ENCODE measurements at regions not wholly inside any gene's neighbourhood (a gene's known extent, or its start where the extent isn't known, plus 50 kb on each side); places are given as distances from the start of the nearest gene placed in this dataset.
"Not testable (repeated sequence)": the region's sequence is repeated elsewhere in the genome, so short reads cannot be mapped to it uniquely, and the experiment has no call there.

- Mint-ChIP-seq H3K9me3 (no peaks in the 10 kb centered on the region), H3K4me1 (no peaks in the 10 kb centered on the region), H3K27ac (no peak overlapping the region), H3K4me3 (no peak overlapping the region), H3K27me3 (no peaks in the 10 kb centered on the region)
- DNase-seq (no peak), ATAC-seq (no peak)
These were observed 111.1 kb upstream of the DAPK1 start for GRCh38 chr9:87386490-87387025.

- Mint-ChIP-seq H3K27me3 (no peaks in the 10 kb centered on the region), H3K4me1 (no peaks in the 10 kb centered on the region), H3K4me3 (no peak overlapping the region), H3K27ac (no peak overlapping the region), H3K9me3 (no peaks in the 10 kb centered on the region)
- DNase-seq (no peak), ATAC-seq (no peak)
These were observed 110.2 kb upstream of the DAPK1 start for GRCh38 chr9:87387351-87388011.

- H3K27me3 Mint-ChIP-seq, H3K4me3 Mint-ChIP-seq, DNase-seq, H3K4me1 Mint-ChIP-seq, H3K9me3 Mint-ChIP-seq, H3K27ac Mint-ChIP-seq, ATAC-seq: not testable (repeated sequence)
These were observed 109.0 kb upstream of the DAPK1 start for GRCh38 chr9:87388708-87389107.

- DNase-seq (no peak), ATAC-seq (no peak)
- H3K4me1 Mint-ChIP-seq, result no peaks in the 10 kb centered on the region
- peaks cover 0 to 13% of the 10 kb centered on the region in 2 donors for H3K9me3 Mint-ChIP-seq
- no peak overlapping the region for H3K27ac Mint-ChIP-seq
- no peak overlapping the region for H3K4me3 Mint-ChIP-seq
- peaks cover under 1% of the 10 kb centered on the region for H3K27me3 Mint-ChIP-seq
These were observed 107.7 kb upstream of the DAPK1 start for GRCh38 chr9:87389936-87390335.

- Mint-ChIP-seq H3K27me3 (peaks cover 5% of the 10 kb centered on the region), H3K27ac (no peak overlapping the region), H3K4me3 (no peak overlapping the region), H3K9me3 (peaks cover 0 to 17% of the 10 kb centered on the region in 2 donors), H3K4me1 (no peaks in the 10 kb centered on the region)
- no peak for DNase-seq
- ATAC-seq, result no peak
These were observed 107.3 kb upstream of the DAPK1 start for GRCh38 chr9:87390361-87390760.

GRCh38 chr9:87392086-87392485 lies 105.6 kb upstream of the DAPK1 start:
- Mint-ChIP-seq H3K4me1 (no peaks in the 10 kb centered on the region), H3K4me3 (no peak overlapping the region), H3K9me3 (peaks cover 0 to 17% of the 10 kb centered on the region in 2 donors), H3K27ac (no peak overlapping the region), H3K27me3 (peaks cover 13% of the 10 kb centered on the region)
- no peak for ATAC-seq
- DNase-seq, result no peak

GRCh38 chr9:87393706-87394230 lies 103.9 kb upstream of the DAPK1 start:
- H3K4me1 Mint-ChIP-seq, result no peaks in the 10 kb centered on the region
- H3K4me3 Mint-ChIP-seq, result no peak overlapping the region
- no peak overlapping the region for H3K27ac Mint-ChIP-seq
- peaks cover 0 to 17% of the 10 kb centered on the region in 2 donors for H3K9me3 Mint-ChIP-seq
- peaks cover 13% of the 10 kb centered on the region for H3K27me3 Mint-ChIP-seq
- DNase-seq (no peak), ATAC-seq (no peak)

- Mint-ChIP-seq H3K4me1 (no peaks in the 10 kb centered on the region), H3K27me3 (peaks cover 13% of the 10 kb centered on the region), H3K27ac (no peak overlapping the region), H3K4me3 (no peak overlapping the region), H3K9me3 (peaks cover 0 to 17% of the 10 kb centered on the region in 2 donors)
- ATAC-seq (no peak), DNase-seq (no peak)
These were observed 101.7 kb upstream of the DAPK1 start for GRCh38 chr9:87395804-87396479.

- no peaks in the 10 kb centered on the region for H3K9me3 Mint-ChIP-seq
- H3K4me1 Mint-ChIP-seq, result no peaks in the 10 kb centered on the region
- DNase-seq, result no peak
- no peak overlapping the region for H3K4me3 Mint-ChIP-seq
- no peaks in the 10 kb centered on the region for H3K27me3 Mint-ChIP-seq
- H3K27ac Mint-ChIP-seq, result no peak overlapping the region
- ATAC-seq, result no peak
These were observed 96.0 kb upstream of the DAPK1 start for GRCh38 chr9:87401681-87402080.

- ATAC-seq, result no peak
These were observed 95.1 kb upstream of the DAPK1 start for GRCh38 chr9:87402537-87402936.

GRCh38 chr9:87405677-87406542 lies 91.8 kb upstream of the DAPK1 start:
- DNase-seq, result no peak
- ATAC-seq, result no peak
- H3K4me3 Mint-ChIP-seq, result no peak overlapping the region

More at GRCh38 chr9:87402537-87402936, 95.1 kb upstream of the DAPK1 start:
- Mint-ChIP-seq H3K4me3 (no peak overlapping the region), H3K27ac (no peak overlapping the region), H3K9me3 (no peaks in the 10 kb centered on the region), H3K27me3 (no peaks in the 10 kb centered on the region), H3K4me1 (no peaks in the 10 kb centered on the region)
- DNase-seq, result no peak

GRCh38 chr9:87406543-87407166 lies 91.0 kb upstream of the DAPK1 start:
- Mint-ChIP-seq H3K9me3 (no peaks in the 10 kb centered on the region), H3K4me3 (no peak overlapping the region), H3K27me3 (peaks cover 14% of the 10 kb centered on the region), H3K27ac (no peak overlapping the region), H3K4me1 (no peaks in the 10 kb centered on the region)
- ATAC-seq, result no peak
- no peak for DNase-seq

More at GRCh38 chr9:87405677-87406542, 91.8 kb upstream of the DAPK1 start:
- Mint-ChIP-seq H3K9me3 (no peaks in the 10 kb centered on the region), H3K27me3 (peaks cover 6% of the 10 kb centered on the region), H3K4me1 (no peaks in the 10 kb centered on the region), H3K27ac (no peak overlapping the region)

GRCh38 chr9:87410047-87411005 lies 87.3 kb upstream of the DAPK1 start:
- H3K4me1 Mint-ChIP-seq, H3K9me3 Mint-ChIP-seq, DNase-seq, ATAC-seq, H3K4me3 Mint-ChIP-seq: not testable (repeated sequence)
- Mint-ChIP-seq H3K27ac (peak overlapping the region in 1 of 2 donors; percentile 46), H3K27me3 (peaks cover 18% of the 10 kb centered on the region)

- H3K4me3 Mint-ChIP-seq, result no peak overlapping the region
- DNase-seq (no peak), ATAC-seq (no peak)
- peaks cover 5 to 18% of the 10 kb centered on the region in 2 donors for H3K9me3 Mint-ChIP-seq
- no peak overlapping the region for H3K27ac Mint-ChIP-seq
- no peaks in the 10 kb centered on the region for H3K4me1 Mint-ChIP-seq
- H3K27me3 Mint-ChIP-seq, result peaks cover 8% of the 10 kb centered on the region
These were observed 76.8 kb upstream of the DAPK1 start for GRCh38 chr9:87420884-87421283.

Data from stimulated activated naive CD8-positive, alpha-beta T cell treated with anti-CD3 and anti-CD28 coated beads, Interleukin-15, amount 100 ng/mL, for 72 hours (primary cell).